ENCODE measurements at regions not wholly inside any gene's neighbourhood (a gene's known extent, or its start where the extent isn't known, plus 50 kb on each side); places are given as distances from the start of the nearest gene placed in this dataset.

DNA sequence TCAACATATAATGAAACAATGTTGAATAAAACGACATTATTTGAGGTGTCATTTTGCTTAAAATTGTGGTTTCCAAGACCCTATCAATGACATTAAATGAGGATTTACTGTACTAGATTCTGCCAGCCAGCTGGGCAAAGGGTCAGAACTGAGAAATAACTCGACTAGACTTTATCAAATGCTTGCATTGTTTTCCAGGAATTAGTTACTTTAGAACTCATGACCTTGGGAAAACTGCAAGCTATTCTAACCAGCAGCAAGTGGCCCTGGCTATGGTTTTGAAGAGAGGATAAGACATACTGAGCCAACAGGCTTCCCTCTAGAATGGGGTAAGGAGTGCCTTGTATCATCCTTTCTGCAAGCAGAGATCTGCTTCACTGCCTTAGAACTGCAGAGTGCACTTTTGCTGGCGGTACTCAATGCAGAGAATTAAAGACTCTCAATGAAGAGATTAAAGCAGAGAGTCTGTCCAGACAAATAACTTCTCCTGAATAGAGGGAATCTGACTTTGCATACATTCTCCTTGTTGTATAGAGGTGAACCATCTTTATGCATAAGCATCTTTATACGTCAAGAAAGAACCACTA is 281.5 kb downstream of the ARL4A start:
- TF ChIP-seq, protein P1, sequence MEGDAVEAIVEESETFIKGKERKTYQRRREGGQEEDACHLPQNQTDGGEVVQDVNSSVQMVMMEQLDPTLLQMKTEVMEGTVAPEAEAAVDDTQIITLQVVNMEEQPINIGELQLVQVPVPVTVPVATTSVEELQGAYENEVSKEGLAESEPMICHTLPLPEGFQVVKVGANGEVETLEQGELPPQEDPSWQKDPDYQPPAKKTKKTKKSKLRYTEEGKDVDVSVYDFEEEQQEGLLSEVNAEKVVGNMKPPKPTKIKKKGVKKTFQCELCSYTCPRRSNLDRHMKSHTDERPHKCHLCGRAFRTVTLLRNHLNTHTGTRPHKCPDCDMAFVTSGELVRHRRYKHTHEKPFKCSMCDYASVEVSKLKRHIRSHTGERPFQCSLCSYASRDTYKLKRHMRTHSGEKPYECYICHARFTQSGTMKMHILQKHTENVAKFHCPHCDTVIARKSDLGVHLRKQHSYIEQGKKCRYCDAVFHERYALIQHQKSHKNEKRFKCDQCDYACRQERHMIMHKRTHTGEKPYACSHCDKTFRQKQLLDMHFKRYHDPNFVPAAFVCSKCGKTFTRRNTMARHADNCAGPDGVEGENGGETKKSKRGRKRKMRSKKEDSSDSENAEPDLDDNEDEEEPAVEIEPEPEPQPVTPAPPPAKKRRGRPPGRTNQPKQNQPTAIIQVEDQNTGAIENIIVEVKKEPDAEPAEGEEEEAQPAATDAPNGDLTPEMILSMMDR (IDR thresholded peaks at IDR 0.05): no peak
- no peak for TF ChIP-seq ZFX (IDR thresholded peaks at IDR 0.05; ENCODE audit: borderline replicate concordance)

Measured in 22Rv1 (cell line).